Keratinocyte (primary cell): ENCODE measurements at regions not wholly inside any gene's neighbourhood (a gene's known extent, or its start where the extent isn't known, plus 50 kb on each side); places are given as distances from the start of the nearest gene placed in this dataset.

Source experiments
- DNase-seq: peaks from one replicate; pipeline ENCODE4 v3.0.0-alpha.2; 2011; ENCODE audit warnings: low read depth, missing footprints, low spot score
- FAIRE-seq: peaks from 2 replicates; lab custom pipeline; 2011; peaks lifted over from hg19 to GRCh38; lab: Jason Lieb, UNC
- H2AFZ ChIP-seq: 2 replicates; pipeline ENCODE4 v1.6.0; 2012; ENCODE audit warnings: low read length, control low read depth, inconsistent platforms; ENCODE audit not compliant: control insufficient read depth
- H3K27ac ChIP-seq: 2 replicates; pipeline ENCODE4 v1.5.1; 2011; ENCODE audit warnings: low read length; ENCODE audit not compliant: control insufficient read depth, insufficient read depth
- H3K27me3 ChIP-seq: 3 replicates; pipeline ENCODE4 v1.6.0; 2011; ENCODE audit warnings: low read length; ENCODE audit not compliant: control insufficient read depth, insufficient read depth; ENCODE audit errors: extremely low read depth
- H3K36me3 ChIP-seq, 2 experiments: 2 replicates in 1 of 2; 3 replicates in 1 of 2; pipeline ENCODE4 v1.5.1; 2011; ENCODE audit warnings: low read length in 2 of 2, mild to moderate bottlenecking in 1 of 2; ENCODE audit not compliant: control insufficient read depth in 2 of 2, insufficient read depth in 2 of 2; ENCODE audit errors: extremely low read depth in 1 of 2
- H3K4me1 ChIP-seq: 3 replicates; pipeline ENCODE4 v1.5.1; 2011; ENCODE audit warnings: low read length; ENCODE audit not compliant: control insufficient read depth, insufficient read depth; ENCODE audit errors: extremely low read depth
- H3K4me2 ChIP-seq: 3 replicates; pipeline ENCODE4 v1.6.0; 2011; ENCODE audit warnings: low read depth, low read length; ENCODE audit not compliant: control insufficient read depth, insufficient read depth; ENCODE audit errors: extremely low read depth
- H3K4me3 ChIP-seq, 3 experiments: fragments of 200-600 bp in 1 of 3; sonication (generic) in 1 of 3; 2 replicates in 2 of 3; 3 replicates in 1 of 3; pipeline ENCODE4 v1.5.1; 2011 to 2016; ENCODE audit warnings: low read length in 3 of 3, mild to moderate bottlenecking in 3 of 3, control low read depth in 2 of 3, inconsistent platforms in 1 of 3, low read depth in 1 of 3, mixed read lengths in 1 of 3, mixed run types in 1 of 3, moderate library complexity in 1 of 3; ENCODE audit not compliant: control insufficient read depth in 2 of 3, insufficient read depth in 2 of 3; ENCODE audit errors: extremely low read depth in 1 of 3
- H3K79me2 ChIP-seq: 2 replicates; pipeline ENCODE4 v1.6.0; 2012; ENCODE audit warnings: low read length; ENCODE audit not compliant: control insufficient read depth, insufficient read depth
- H3K9ac ChIP-seq: 3 replicates; pipeline ENCODE4 v1.6.0; 2011; ENCODE audit warnings: low read length; ENCODE audit not compliant: control insufficient read depth, insufficient read depth; ENCODE audit errors: extremely low read depth
- H3K9me1 ChIP-seq: 3 replicates; pipeline ENCODE4 v1.6.0; 2011; ENCODE audit warnings: low read length; ENCODE audit not compliant: control insufficient read depth, insufficient read depth; ENCODE audit errors: extremely low read depth
- H3K9me3 ChIP-seq: 2 replicates; pipeline ENCODE4 v1.5.1; 2012; ENCODE audit warnings: low read depth, low read length; ENCODE audit not compliant: control insufficient read depth
- H4K20me1 ChIP-seq: 3 replicates; pipeline ENCODE4 v1.6.0; 2011; ENCODE audit warnings: low read length; ENCODE audit not compliant: control insufficient read depth, insufficient read depth; ENCODE audit errors: extremely low read depth
- CTCF ChIP-seq, 3 experiments: IDR thresholded peaks in 1 of 3; conservative IDR thresholded peaks in 1 of 3; optimal IDR thresholded peaks in 1 of 3; 2 replicates in 2 of 3; 3 replicates in 1 of 3; pipeline versions ENCODE3 to v1.5.1; 2011; ENCODE audit warnings: low read length in 3 of 3, mild to moderate bottlenecking in 3 of 3, moderate library complexity in 2 of 3, control low read depth in 1 of 3, inconsistent platforms in 1 of 3; ENCODE audit not compliant: insufficient read depth in 2 of 3; ENCODE audit errors: extremely low read depth in 1 of 3
- EZH2 ChIP-seq: IDR thresholded peaks from one replicate; pipeline ENCODE4 v1.6.1; 2012; ENCODE audit warnings: inconsistent platforms, mild to moderate bottlenecking, low read length, moderate library complexity
- dilution Hi-C: fragments of 300-500 bp; cut with MboI; formaldehyde crosslinking; loops from one replicate; pipeline ENCODE4 v1.7.0; 2020; ENCODE audit warnings: low sequenced_read_pairs; ENCODE audit not compliant: extremely low pct_ligation_motif_present

GRCh38 chr6:98002678-98003077 lies 719.7 kb upstream of the MMS22L start:
- Histone ChIP-seq H3K4me3 (no peak overlapping the region), H3K4me2 (no peak overlapping the region), H2AFZ (no peak overlapping the region), H3K27ac (no peak overlapping the region), H3K27me3 (no peaks in the 10 kb centered on the region), H3K4me1 (no peaks in the 10 kb centered on the region), H4K20me1 (no peaks in the 10 kb centered on the region), H3K36me3 (no peaks in the 10 kb centered on the region), H3K79me2 (no peaks in the 10 kb centered on the region), H3K9ac (no peak overlapping the region), H3K9me1 (no peaks in the 10 kb centered on the region), H3K9me3 (no peaks in the 10 kb centered on the region)
- dilution Hi-C loops, result no loop called here
- FAIRE-seq (no peak), DNase-seq (no peak)
- TF ChIP-seq EZH2 (no peak), CTCF (optimal IDR thresholded peaks at IDR 0.05 in 1 of 3, IDR thresholded peaks at IDR 0.05 in 1 of 3, conservative IDR thresholded peaks at IDR 0.05 in 1 of 3; ENCODE audit: extremely low read depth in 1 of 3, insufficient read depth in 2 of 3, low read length in 3 of 3) (no peak)

GRCh38 chr6:98014442-98015201 lies 731.6 kb upstream of the MMS22L start:
- TF ChIP-seq CTCF (optimal IDR thresholded peaks at IDR 0.05 in 1 of 3, IDR thresholded peaks at IDR 0.05 in 1 of 3, conservative IDR thresholded peaks at IDR 0.05 in 1 of 3; ENCODE audit: extremely low read depth in 1 of 3, insufficient read depth in 2 of 3, low read length in 3 of 3), result no peak
- no peak for TF ChIP-seq EZH2
- no peaks in the 10 kb centered on the region for H3K9me1 ChIP-seq
- H3K27me3 ChIP-seq, result no peaks in the 10 kb centered on the region
- H3K79me2 ChIP-seq, result no peaks in the 10 kb centered on the region
- FAIRE-seq (no peak), DNase-seq (no peak)
- no peak overlapping the region for H3K4me3 ChIP-seq
- dilution Hi-C loops, result no loop called here
- H3K9ac ChIP-seq, result no peak overlapping the region
- H3K36me3 ChIP-seq, result no peaks in the 10 kb centered on the region
- no peaks in the 10 kb centered on the region for H4K20me1 ChIP-seq
- H3K9me3 ChIP-seq, result no peaks in the 10 kb centered on the region
- H3K4me2 ChIP-seq, result no peak overlapping the region
- no peak overlapping the region for H2AFZ ChIP-seq
- no peaks in the 10 kb centered on the region for H3K4me1 ChIP-seq
- H3K27ac ChIP-seq, result no peak overlapping the region
